Dermis blood vessel endothelial cell (primary cell): ENCODE measurements at regions not wholly inside any gene's neighbourhood (a gene's known extent, or its start where the extent isn't known, plus 50 kb on each side); places are given as distances from the start of the nearest gene placed in this dataset.
"Not testable (repeated sequence)": the region's sequence is repeated elsewhere in the genome, so short reads cannot be mapped to it uniquely, and the experiment has no call there.

Source experiments
- DNase-seq: peaks from one replicate; pipeline ENCODE4 v3.0.0; 2010

DNA sequence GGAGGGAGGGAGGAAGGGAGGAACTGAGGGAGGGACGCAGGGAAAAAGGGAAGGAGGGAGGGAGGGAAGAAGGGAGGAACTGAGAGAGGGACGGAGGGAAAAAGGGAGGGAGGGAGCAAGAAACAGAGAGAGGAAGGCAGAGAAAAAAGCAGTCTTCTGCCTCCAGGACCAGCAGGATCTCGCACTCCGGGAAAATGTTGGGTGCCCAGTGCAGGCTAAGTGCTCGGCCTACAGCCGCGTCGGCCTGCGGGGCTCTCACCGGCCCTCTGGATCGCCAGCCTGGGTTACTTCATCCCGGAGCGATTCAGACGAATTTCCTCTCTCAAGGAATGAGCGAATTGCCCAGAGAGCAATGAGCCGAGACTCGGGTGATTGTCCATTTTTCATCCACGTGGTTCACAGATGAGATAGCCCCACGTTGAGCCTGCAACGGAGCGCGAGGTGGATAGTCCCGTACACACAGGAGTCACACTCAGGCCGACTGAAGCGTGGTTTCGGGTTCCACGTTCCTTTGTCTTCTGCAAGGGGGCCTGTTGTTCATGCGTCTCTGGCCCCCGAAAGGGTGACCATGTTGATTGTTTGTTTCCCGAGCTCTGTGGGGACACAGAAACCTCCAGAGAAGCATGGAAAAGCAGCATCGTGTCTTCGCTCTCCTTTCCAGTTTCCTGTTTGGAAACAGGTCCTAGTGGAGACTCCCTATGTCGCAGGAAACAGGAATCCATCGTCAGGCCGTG is 1937.1 kb upstream of the DEFB115 start:
- DNase-seq: not testable (repeated sequence)

DNA sequence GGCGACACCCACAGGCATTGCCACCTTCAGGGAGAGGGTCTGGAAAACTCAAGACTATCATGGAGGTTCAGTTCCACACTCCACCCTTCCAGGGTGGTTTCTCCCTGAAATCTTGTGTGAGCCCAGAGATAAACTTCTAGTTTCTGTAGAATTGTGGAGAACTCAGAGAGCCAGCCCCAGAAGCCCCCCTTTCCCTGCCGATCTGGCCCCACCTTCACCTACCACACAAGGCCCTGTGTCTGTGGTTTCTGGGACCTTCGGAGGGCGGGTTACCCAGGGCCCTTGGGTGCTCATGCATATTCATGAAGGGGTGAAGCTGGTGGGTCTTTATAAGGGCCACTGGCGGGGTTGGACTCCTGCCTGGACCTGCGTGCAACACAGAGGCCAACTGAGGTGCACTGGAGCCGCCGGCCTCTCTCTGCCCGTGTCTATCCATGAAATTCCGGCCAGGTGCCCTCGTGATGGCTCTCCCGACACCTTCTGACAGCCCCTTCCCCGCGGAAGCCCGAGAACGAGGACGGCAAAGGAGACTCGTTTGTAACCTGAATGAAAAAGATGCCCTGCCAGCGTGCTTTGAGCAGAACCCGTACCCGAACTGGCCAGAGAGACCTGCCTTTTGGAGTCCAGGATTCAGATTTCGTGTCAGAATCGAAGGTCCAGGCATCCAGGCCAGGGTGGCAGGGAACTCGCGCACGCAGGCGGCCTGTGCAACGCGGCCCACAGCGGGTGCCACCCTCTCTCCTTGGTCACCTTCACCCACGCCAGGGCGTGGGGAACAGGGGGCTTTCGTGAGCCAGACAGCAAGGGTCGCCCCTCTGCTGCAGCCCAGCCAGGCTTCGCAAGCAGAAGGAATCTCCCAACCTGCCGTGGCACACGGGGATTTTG is 1933.6 kb upstream of the DEFB115 start:
- DNase-seq: not testable (repeated sequence)

DNA sequence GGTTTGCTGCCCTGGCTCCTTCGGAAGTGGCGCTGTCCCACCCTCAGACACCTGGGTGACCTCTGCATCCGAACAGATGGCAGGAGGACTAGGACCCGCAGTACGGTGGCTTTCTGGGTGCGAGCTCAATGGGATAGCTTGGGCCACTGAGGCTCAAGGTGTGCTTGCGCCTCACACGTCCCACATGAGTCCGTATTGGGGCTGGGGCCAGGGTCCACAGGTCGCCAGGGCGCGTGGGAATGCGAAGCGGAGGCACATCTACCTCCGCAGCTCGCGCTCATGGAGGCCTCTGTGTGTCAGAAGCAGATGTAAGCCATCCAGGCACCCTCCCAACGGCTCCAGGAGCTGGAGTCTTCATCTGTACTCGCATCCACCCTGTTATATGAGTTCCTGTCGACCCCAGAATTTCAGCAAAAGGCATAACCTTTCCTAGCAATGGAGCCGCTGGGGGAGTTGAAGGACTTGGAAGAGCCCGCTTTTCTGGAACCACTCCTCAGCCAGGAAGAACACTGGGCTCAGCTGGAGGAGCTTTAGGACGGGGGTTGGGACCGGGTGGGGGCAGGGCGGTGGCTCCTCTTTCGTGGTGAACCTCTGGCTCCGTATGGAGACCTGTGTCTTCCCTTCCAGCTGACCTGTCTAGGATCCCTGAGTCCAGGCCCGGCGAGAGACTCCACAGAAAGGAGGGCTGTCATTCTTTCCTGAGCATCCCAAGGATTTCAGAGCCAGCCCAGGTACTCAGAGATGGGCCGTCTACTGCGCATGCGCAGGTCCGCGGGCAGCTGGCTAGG is 1932.8 kb upstream of the DEFB115 start:
- not testable (repeated sequence) for DNase-seq

DNA sequence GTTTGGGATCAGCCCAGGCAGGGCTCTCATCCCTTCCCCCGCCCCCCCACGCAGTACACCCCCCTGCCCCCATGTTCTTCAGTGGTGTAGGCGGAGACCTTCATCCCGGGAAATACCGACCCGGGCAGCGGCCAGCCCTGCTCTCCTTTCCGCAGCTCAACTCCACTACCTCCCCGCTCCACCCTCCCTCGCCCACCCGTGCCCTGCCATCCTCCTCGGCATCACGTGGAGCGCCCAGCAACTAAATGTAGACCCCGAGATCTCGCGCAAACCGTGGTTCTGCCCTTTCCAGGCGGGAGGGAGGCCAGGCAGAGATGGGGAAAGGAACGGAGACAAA is 1932.2 kb upstream of the DEFB115 start:
- no peak for DNase-seq

DNA sequence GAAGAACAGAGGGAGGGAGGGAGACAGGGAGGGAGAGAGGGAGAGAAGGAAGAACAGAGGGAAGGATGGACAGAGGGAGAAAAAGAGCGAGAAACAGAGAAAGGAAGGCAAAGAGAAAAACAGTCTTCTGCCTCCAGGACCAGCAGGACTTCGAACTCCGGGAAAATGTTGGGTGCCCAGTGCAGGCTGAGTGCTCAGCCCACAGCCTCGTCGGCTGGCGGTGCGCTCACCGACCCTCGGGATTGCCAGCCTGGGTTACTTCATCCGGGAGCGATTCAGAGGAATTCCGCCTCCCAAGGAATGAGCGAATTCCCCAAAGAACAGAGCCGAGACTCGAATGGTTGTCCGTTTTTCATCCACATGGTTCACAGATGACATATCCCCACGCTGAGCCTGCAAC is 1931.7 kb upstream of the DEFB115 start:
- not testable (repeated sequence) for DNase-seq

DNA sequence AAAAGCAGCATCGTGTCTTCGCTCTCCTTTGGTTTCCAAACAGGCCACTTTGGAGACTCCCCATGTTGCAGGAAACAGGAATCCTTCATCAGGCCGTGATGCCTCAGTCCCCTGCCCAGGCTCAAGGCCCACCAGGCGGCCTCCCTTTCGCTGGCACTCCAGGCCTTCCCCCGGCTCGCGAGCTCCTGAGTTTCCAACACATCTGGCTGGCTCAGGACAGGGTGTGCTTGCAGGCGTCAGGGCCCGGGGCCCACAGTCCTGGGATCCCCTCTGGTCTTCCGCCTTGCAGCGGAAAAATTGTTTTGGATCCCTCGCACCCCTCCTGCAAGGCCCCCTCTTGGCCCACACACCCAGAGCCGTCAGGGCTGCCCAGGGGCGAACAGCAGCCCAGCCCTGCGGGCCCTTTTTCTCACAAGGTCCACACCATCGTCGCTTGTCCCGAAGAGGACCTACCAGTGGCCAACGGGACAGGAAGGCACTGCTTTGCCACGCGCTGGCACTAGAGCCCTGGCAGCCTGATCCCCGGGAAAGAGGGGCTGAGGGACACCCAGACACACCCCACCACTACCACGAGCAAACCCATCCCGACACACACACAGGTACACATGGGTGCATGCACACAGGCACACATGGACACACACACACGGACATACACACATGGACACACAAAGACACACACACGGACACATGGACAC is 1930.9 kb upstream of the DEFB115 start:
- no peak for DNase-seq

DNA sequence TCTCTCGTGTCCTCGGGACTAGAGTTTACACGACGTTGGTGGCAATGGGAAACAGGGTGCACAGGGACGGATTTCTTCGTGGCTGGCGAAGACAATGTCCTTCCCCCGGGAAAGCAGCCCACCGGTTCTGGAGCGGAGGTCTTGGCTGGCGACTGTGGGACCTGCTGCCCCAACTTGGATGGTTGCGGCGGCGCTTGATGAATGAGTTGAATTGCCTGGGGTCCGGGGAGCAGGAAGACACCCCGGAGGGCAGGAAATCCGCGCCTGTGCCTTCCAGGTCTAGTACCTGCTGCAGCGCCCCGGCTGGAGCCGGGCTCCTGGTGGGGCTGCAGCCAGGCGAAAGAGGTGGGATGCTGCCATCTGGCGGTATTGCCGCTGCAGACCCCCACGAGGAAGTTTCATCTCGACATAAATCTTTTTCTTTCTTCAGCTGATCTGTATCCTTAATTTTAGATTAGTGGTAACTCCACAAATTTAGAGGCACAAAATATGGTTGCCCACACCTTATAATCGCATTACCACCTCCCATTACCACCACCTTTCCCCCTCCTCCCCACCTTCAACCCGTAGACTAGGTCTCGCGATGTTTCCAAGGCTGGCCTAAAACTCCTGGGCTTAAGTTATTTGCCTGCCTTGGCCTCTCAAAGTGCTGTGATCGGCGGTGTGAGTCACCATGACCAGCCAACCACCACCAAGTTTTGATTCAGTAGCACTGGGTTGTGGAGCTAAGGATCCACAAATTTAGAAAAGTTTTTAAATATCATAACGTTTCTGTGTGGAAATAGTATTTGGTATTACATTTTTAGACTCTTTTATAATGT is 1929.7 kb upstream of the DEFB115 start:
- DNase-seq: peak; percentile 11

DNA sequence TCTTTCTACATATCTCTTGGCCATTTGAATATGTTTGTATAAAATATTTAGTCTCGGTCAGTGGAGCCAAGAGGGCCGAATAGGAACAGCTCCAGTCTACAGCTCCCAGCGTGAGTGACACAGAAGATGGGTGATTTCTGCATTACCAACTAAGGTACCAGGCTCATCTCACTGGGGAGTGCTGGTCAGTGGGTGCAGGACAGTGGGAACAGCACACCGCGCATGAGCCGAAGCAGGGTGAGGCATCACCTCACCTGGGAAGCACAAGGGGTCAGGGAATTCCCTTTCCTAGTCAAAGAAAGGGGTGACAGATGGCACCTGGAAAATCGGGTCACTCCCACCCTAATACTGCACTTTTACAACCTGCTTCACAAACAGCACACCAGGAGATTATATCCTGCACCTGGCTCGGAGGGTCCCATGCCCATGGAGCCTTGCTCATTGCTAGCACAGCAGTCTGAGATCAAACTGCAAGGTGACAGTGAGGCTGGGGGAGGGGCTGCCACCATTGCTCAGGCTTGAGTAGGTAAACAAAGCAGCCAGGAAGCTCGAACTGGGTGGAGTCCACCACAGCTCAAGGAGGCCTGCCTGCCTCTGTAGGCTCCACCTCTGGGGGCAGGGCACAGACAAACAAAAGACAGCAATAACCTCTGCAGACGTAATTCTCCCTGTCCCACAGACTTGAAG is 1926.9 kb upstream of the DEFB115 start:
- DNase-seq: not testable (repeated sequence)

DNA sequence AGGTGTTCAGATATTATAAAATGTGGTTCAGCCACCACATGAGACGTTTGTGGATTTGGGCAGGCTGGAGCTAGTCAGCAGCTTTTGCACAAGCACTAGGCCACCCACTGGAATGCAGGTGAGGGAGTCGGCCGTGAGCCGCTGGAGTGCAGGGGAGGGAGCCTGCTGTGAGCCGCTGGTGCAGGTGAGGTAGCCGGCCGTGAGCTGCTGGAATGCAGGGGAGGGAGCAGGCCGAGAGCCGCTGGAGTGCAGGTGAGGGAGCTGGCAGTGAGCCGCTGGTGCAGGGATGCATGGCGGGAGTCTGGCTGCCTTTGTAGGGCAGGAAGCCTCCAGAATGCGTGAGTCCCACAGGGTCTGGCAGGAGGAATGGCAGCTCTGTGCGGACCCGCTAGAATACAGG is 1907.6 kb upstream of the DEFB115 start:
- no peak for DNase-seq

DNA sequence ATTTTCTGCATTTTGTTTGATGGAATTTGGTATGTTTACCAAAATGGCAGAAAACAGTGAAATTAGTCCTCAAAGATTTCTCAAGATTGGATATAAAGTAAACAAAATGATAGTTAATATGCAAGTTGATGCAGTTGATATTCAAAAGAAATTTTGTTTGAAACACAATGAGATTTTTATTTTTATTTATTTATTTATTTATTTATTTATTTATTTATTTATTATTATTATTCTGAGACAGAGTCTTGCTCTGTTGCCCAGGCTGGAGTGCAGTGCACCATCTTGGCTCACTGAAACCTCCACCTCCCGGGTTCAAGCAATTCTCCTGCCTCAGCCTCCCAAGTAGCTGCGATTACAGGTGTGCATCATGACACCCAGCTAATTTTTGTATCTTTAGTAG is 1881.5 kb upstream of the DEFB115 start:
- DNase-seq: not testable (repeated sequence)

DNA sequence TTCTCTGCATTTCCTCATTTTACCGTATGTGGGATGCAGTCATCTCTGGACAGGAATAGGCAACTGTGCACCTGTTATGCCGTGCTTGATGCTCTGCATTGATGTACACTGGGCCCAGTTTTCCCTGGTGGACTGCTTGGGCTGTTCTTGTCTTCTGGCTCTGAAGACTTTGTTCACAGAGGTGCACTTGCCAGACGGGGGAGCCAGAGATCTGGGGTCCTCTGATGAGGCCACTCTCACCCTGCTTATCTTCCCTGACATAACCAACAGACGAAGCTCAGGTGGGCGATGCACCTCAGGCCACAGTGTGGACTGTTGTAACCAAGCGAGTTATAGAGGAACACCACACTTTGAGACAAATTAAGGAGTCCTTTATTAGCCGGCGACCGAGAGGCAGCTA is 1864.6 kb upstream of the DEFB115 start:
- DNase-seq: not testable (repeated sequence)

DNA sequence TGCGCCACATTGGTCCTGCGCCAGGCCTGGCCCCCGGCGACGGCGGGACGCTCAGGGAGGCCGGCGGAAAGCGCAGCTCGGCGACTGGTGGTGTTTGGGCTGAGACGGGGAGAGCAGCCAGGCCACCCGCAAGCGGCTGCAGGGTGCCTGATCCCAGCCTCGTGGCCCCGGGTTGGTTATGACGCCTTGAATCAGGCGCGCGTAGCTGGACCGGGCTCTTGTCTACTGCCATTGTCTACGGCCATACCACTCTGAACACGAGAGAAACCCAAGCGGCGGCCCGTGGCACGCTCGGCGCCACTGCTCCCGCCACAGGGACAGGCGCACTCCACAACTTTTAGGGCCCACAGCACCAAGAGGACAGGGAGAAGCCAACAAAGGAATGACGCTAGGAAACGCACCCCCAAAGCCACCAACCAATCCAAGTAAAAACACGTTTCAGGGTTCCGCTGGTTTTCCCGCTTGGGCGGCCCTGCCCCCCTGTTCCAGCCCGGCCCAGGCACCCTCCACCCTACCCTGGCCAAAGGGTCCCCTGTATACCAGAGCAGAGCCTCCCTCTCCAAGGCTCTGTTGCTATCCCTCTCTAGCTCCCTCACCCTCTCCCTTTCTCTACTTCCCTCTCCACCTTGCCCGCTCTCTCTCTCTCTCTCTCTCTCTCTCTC is 1849.3 kb upstream of the DEFB115 start:
- DNase-seq: no peak

DNA sequence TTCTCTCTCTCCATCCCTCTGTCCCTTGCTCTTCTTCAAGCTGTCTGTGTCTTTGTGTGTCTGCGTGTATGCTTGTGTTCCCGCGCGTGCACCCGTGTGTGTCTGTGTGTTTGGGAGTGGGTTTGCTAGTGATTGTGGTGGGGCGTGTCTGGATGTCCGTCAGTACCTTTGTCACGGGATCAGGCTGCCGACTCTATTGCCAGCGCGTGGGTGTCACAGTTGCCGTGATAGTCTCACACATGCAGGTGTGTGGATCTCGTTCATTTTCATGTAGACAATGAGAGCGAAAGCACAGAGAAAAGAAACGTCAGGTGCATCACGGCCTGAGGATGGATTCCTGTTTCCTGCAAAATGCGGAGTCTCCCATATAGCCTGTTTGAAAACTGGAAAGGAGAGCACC is 1848.8 kb upstream of the DEFB115 start:
- DNase-seq: not testable (repeated sequence)

DNA sequence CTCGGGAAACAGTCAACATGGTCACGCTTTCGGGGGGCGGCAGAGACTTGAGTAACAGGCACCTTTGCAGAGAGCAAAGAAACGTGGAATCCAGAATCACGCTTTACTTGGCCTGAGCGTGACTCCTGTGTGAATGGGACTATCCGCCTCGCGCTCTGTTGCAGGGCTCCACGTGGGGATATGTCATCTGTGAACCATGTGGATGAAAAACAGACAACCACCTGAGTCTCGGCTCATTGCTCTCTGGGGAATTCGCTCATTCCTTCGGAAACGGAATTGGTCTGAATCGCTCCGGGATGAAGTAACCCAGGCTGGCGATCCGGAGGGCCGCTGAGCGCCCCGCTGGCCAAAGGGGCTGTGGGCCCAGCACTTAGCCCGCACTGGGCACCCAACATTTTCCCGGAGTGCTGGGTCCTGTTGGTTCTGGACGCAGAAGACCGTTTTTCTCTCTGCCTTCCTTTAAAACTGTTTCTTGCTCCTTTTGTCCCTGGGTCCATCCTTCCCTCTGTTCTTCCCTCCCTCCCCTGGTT is 1848.2 kb upstream of the DEFB115 start:
- not testable (repeated sequence) for DNase-seq

DNA sequence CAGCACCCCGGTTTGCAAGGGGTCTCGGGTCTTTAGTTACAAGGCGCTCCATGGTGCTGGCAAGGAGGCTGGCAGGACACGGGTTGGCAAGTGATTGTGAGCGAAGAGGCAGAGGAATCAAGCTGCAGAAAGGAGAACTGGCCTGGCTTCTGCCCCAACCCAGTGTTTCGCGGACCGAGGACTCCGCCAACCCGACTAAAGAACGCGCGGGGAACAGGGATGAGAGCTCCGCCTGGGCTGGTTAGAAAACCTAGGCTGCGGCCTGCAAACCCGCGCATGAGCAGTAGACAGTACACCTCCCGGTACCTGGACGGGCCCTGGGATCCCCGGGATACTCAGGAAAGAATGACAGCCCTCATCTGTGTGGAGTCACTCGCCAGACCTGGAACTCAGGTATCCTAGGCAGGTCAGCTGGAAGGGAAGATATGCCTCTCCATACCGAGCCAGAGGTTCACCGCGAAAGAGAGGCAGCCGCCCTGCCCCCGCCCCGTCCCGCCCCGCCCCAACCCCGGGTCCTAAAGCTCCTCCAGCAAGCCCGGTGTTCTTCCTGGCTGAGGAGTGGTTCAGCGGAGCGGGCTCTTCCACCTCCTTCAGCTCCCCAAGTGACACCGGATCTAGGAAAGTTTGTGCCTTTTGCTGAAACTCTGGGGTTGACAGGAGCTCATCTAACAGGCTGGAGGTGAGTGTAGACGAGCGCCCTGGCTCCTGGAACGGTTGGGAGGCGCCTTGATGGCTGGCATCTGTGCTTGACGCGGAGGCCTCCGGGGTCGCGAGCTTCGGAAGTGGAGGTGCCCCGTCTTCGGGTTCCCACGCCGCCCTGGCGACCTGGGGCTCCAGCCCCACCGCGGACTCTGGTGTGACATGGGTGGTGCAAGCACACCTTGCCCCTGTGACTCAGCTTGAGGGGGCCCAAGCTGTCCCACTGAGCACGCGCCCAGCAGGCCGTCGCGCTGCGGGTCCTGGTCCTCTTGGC is 1847.3 kb upstream of the DEFB115 start:
- no peak for DNase-seq

DNA sequence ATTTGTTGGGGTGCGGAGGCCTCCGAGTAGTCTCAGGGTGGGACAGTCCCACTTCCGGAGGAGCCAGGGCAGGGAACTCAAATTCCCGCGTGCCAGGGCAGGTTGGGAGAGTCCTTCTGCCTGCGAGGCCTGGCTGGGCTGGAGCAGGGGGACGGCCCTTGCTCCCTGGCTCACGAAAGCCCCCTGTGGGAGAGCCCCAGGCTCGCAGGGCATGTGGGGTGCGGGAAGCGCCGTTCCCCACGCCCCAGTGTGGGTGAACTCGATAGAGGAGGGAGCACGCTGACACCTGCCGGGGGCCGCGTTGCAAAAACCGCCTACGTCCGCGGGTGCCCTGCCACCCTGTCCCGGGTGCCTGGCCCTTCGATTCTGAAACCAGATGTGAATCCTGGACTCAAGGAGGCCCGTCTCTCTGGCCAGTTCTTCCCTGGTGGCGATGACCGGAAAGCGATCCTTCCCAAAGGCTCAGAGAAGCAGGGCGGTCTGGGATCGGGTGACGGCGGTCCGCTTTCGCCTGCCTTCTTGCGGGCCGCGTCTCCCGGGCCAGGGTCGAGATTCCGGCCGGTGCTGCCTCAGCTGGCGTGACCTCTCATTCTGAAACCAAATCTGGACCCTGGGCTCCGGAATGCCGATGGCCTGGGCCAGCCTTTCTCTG is 1846.5 kb upstream of the DEFB115 start:
- DNase-seq: no peak

DNA sequence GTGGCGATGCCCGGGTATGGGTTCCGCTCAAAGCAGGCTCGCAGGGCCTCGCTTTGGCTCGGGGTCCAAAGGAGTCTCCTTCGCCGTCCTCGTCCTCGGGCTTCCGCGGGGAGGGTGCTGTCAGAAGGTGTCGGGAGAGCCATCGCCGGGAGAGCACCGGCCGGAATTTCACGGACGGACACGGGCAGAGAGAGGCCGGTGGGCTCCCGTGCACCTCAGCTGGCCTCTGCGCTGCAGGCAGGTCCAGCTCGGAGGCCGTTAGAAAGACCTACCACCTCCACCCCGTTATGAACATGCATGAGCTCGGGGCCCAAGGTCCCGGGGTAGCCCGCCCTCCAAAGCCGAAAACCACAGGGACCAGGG is 1846.0 kb upstream of the DEFB115 start:
- not testable (repeated sequence) for DNase-seq

DNA sequence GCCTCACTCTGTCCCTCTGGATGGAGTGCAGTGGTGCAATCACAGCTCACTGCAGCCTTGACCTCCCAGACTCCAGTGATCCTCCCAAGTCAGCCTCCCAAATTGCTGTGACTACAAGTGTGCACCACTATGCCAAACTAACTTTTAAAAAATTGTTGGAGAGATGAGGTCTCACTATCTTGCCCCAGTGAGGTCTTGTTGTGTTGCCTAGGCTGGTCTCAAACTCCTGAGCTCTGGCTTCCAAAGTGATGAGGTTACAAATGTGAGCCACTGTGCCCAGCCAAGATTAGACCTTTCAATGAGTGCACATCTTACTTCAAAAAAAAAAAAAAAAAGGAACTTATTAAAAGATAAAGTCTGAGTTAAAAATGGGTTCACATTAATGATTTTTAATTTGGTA is 1838.1 kb upstream of the DEFB115 start:
- DNase-seq: no peak
